SK-N-SH treated with all-trans-retinoic acid at 6 μM for 48 hours (cell line): ENCODE measurements at regions not wholly inside any gene's neighbourhood (a gene's known extent, or its start where the extent isn't known, plus 50 kb on each side); places are given as distances from the start of the nearest gene placed in this dataset.

Source experiments
- ATAC-seq: fragments of 200-7000 bp; cut with Tn5 transposase; 3 replicates; pipeline ENCODE4 v1.9.1; 2020; ENCODE audit warnings: mild to moderate bottlenecking, moderate library complexity
- ARNTL ChIP-seq: fragments of 450-650 bp; formaldehyde crosslinking; IDR thresholded peaks from 2 replicates; pipeline ENCODE4 v1.5.0; 2020; ENCODE audit warnings: low read depth, mild to moderate bottlenecking, moderate library complexity, borderline replicate concordance
- BACH2 ChIP-seq: fragments of 250-450 bp; sonication (Bioruptor Pico); IDR thresholded peaks from 2 replicates; pipeline ENCODE4 v1.9.0; 2021; ENCODE audit warnings: mild to moderate bottlenecking, borderline replicate concordance
- CREB5 ChIP-seq: fragments of 250-450 bp; sonication (Bioruptor Pico); IDR thresholded peaks from 2 replicates; pipeline ENCODE4 v1.5.1; 2020; ENCODE audit warnings: low read depth, mild to moderate bottlenecking, moderate library complexity
- CSDC2 ChIP-seq: fragments of 250-450 bp; sonication (Bioruptor Pico); IDR thresholded peaks from 2 replicates; pipeline ENCODE4 v1.5.0; 2020; ENCODE audit warnings: mild to moderate bottlenecking, moderate library complexity
- CSRNP3 ChIP-seq: fragments of 250-450 bp; sonication (Bioruptor Pico); IDR thresholded peaks from 2 replicates; pipeline ENCODE4 v1.5.1; 2021; ENCODE audit warnings: mild to moderate bottlenecking, moderate library complexity
- ESRRG ChIP-seq: fragments of 250-450 bp; sonication (Bioruptor Pico); IDR thresholded peaks from 2 replicates; pipeline ENCODE4 v1.6.1; 2021; ENCODE audit warnings: mild to moderate bottlenecking
- GLIS3 ChIP-seq: fragments of 250-450 bp; sonication (Bioruptor Pico); IDR thresholded peaks from 2 replicates; pipeline ENCODE4 v1.5.0; 2020; ENCODE audit warnings: mild to moderate bottlenecking, moderate library complexity
- ISL1 ChIP-seq: fragments of 250-450 bp; sonication (Bioruptor Pico); IDR thresholded peaks from 2 replicates; pipeline ENCODE4 v2.1.2; 2022; ENCODE audit warnings: mild to moderate bottlenecking, moderate library complexity
- OSR1 ChIP-seq: fragments of 250-450 bp; sonication (Bioruptor Pico); IDR thresholded peaks from 2 replicates; pipeline ENCODE4 v1.8.0; 2022; ENCODE audit warnings: moderate library complexity, mild to moderate bottlenecking, inconsistent platforms
- PATZ1 ChIP-seq: fragments of 250-450 bp; sonication (Bioruptor Pico); IDR thresholded peaks from 2 replicates; pipeline ENCODE4 v1.8.0; 2020; ENCODE audit warnings: mild to moderate bottlenecking, moderate library complexity, borderline replicate concordance
- PPARA ChIP-seq: fragments of 250-450 bp; sonication (Bioruptor Pico); IDR thresholded peaks from 2 replicates; pipeline ENCODE4 v1.5.0; 2020; ENCODE audit warnings: mild to moderate bottlenecking, borderline replicate concordance
- RARB ChIP-seq: fragments of 250-450 bp; sonication (Bioruptor Pico); IDR thresholded peaks from 2 replicates; pipeline ENCODE4 v1.8.0; 2021; ENCODE audit warnings: mild to moderate bottlenecking, moderate library complexity
- SNAI2 ChIP-seq: fragments of 250-450 bp; sonication (Bioruptor Pico); IDR thresholded peaks from 2 replicates; pipeline ENCODE4 v1.5.0; 2020; ENCODE audit warnings: mild to moderate bottlenecking, moderate library complexity
- TOX ChIP-seq: fragments of 250-450 bp; sonication (Bioruptor Pico); IDR thresholded peaks from 2 replicates; pipeline ENCODE4 v1.8.0; 2021; ENCODE audit warnings: mild to moderate bottlenecking, moderate library complexity, borderline replicate concordance
- TSHZ2 ChIP-seq: fragments of 250-450 bp; sonication (Bioruptor Pico); IDR thresholded peaks from 2 replicates; pipeline ENCODE4 v1.5.0; 2020; ENCODE audit warnings: mild to moderate bottlenecking, moderate library complexity
- ZC3H10 ChIP-seq: fragments of 250-450 bp; sonication (Bioruptor Pico); IDR thresholded peaks from 2 replicates; pipeline ENCODE4 v1.5.1; 2021; ENCODE audit warnings: mild to moderate bottlenecking, moderate library complexity
- ZFP3 ChIP-seq: fragments of 250-450 bp; sonication (Bioruptor Pico); IDR thresholded peaks from 2 replicates; pipeline ENCODE4 v1.5.0; 2020; ENCODE audit warnings: mild to moderate bottlenecking, moderate library complexity
- ZFP30 ChIP-seq: fragments of 450-650 bp; formaldehyde crosslinking; IDR thresholded peaks from 2 replicates; pipeline ENCODE4 v1.5.0; 2022; ENCODE audit warnings: mild to moderate bottlenecking, moderate library complexity
- ZNF565 ChIP-seq: fragments of 450-650 bp; formaldehyde crosslinking; conservative IDR thresholded peaks from 2 replicates; pipeline ENCODE4 v1.5.0; 2020; ENCODE audit warnings: low read depth, mild to moderate bottlenecking, moderate library complexity
- ZNF70 ChIP-seq: fragments of 450-650 bp; formaldehyde crosslinking; IDR thresholded peaks from 2 replicates; pipeline ENCODE4 v1.5.0; 2020; ENCODE audit warnings: mild to moderate bottlenecking, moderate library complexity
- ZNF8 ChIP-seq: fragments of 450-650 bp; formaldehyde crosslinking; IDR thresholded peaks from 2 replicates; pipeline ENCODE4 v1.5.0; 2020; ENCODE audit warnings: mild to moderate bottlenecking, moderate library complexity

GRCh38 chr4:81698538-81699296, 227.0 kb upstream of the RASGEF1B start (continued):
- TF ChIP-seq GLIS3 (CRISPR knock-in tag) (no peak), ZC3H10 (CRISPR knock-in tag) (no peak), CSDC2 (no peak), ZNF70 (CRISPR knock-in tag) (no peak), PATZ1 (no peak)

GRCh38 chr4:81694176-81694913, 222.6 kb upstream of the RASGEF1B start:
- ATAC-seq: no peak
- TF ChIP-seq TOX (CRISPR knock-in tag) (no peak), CREB5 (CRISPR knock-in tag) (no peak), GLIS3 (CRISPR knock-in tag) (no peak), PPARA (no peak), PATZ1 (no peak), ZNF565 (no peak), ZFP3 (CRISPR knock-in tag) (no peak), ZC3H10 (CRISPR knock-in tag) (no peak), ISL1 (CRISPR knock-in tag) (no peak)

- no peak for ATAC-seq
- no peak for TF ChIP-seq OSR1 (CRISPR knock-in tag)
- TF ChIP-seq BACH2: no peak
- TF ChIP-seq ZNF565: no peak
- TF ChIP-seq ZNF70 (CRISPR knock-in tag): no peak
- TF ChIP-seq CSRNP3 (CRISPR knock-in tag): no peak
- TF ChIP-seq CREB5 (CRISPR knock-in tag): no peak
- TF ChIP-seq PPARA: no peak
- no peak for TF ChIP-seq ZFP3 (CRISPR knock-in tag)
- no peak for TF ChIP-seq ZNF8 (CRISPR knock-in tag)
- TF ChIP-seq ARNTL (CRISPR knock-in tag): no peak
- TF ChIP-seq RARB (CRISPR knock-in tag): no peak
- TF ChIP-seq TOX (CRISPR knock-in tag): no peak
- no peak for TF ChIP-seq TSHZ2
- no peak for TF ChIP-seq CSDC2
- no peak for TF ChIP-seq SNAI2 (CRISPR knock-in tag)
- TF ChIP-seq ESRRG (CRISPR knock-in tag): no peak
- TF ChIP-seq ZFP30 (CRISPR knock-in tag): no peak
These were observed 219.2 kb upstream of the RASGEF1B start for GRCh38 chr4:81690871-81691270.
